ENCODE measurements at regions not wholly inside any gene's neighbourhood (a gene's known extent, or its start where the extent isn't known, plus 50 kb on each side); places are given as distances from the start of the nearest gene placed in this dataset.
A peak's percentile ranks its signal among the peaks of the same experiment; 100 is the strongest.

GRCh38 chr16:20242568-20243255 lies 84.6 kb downstream of the GP2 start:
- Histone ChIP-seq H3K27me3 (replicated peaks in 2 of 5; ENCODE audit: control insufficient read depth in 4 of 5, insufficient read depth in 5 of 5, low read length in 4 of 5) (peaks cover 0 to 3% (median 0%) of the 10 kb centered on the region in 5 experiments), H3K27ac (ENCODE audit: insufficient read depth in 1 of 2, low read depth in 1 of 2, low read length in 2 of 2, poor library complexity in 1 of 2, severe bottlenecking in 2 of 2) (no peak overlapping the region), H3K9me3 (ENCODE audit: control extremely low read depth in 1 of 5, control insufficient read depth in 4 of 5, insufficient read depth in 2 of 5, low read depth in 1 of 5, low read length in 4 of 5) (no peaks in the 10 kb centered on the region), H3K36me3 (ENCODE audit: control insufficient read depth in 4 of 4, insufficient read depth in 4 of 4, low read length in 3 of 4) (no peaks in the 10 kb centered on the region), H3K4me3 (ENCODE audit: control insufficient read depth in 1 of 7, extremely low read depth in 1 of 7, insufficient read depth in 4 of 7, low read depth in 2 of 7, low read length in 6 of 7) (no peak overlapping the region), H3K4me1 (ENCODE audit: control extremely low read depth in 1 of 4, control insufficient read depth in 4 of 4, insufficient read depth in 4 of 4, low read length in 3 of 4) (peaks cover 0 to 16% (median 3%) of the 10 kb centered on the region in 4 experiments)
- DNase-seq, result no peak
- POLR2A ChIA-PET, result no interaction called here
- whole genome bisulfite sequencing (ENCODE audit: insufficient coverage), result 50% methylated on average over 2 of the region's 3 CpGs
- CTCF ChIA-PET, result no interaction called here

GRCh38 chr16:20241321-20241720 lies 86.0 kb downstream of the GP2 start:
- peaks cover 0 to 3% (median 0%) of the 10 kb centered on the region in 5 experiments for H3K27me3 ChIP-seq (replicated peaks in 2 of 5; ENCODE audit: control insufficient read depth in 4 of 5, insufficient read depth in 5 of 5, low read length in 4 of 5)
- H3K4me3 ChIP-seq (ENCODE audit: control insufficient read depth in 1 of 7, extremely low read depth in 1 of 7, insufficient read depth in 4 of 7, low read depth in 2 of 7, low read length in 6 of 7), result no peak overlapping the region
- 60% methylated on average over 2 of the region's 2 CpGs for WGBS (ENCODE audit: insufficient coverage)
- H3K36me3 ChIP-seq (ENCODE audit: control insufficient read depth in 4 of 4, insufficient read depth in 4 of 4, low read length in 3 of 4), result no peaks in the 10 kb centered on the region
- DNase-seq, result peak in 1 of 3 donors; percentile 1
- H3K4me1 ChIP-seq (ENCODE audit: control extremely low read depth in 1 of 4, control insufficient read depth in 4 of 4, insufficient read depth in 4 of 4, low read length in 3 of 4), result peaks cover 0 to 16% (median 3%) of the 10 kb centered on the region in 4 experiments
- H3K9me3 ChIP-seq (ENCODE audit: control extremely low read depth in 1 of 5, control insufficient read depth in 4 of 5, insufficient read depth in 2 of 5, low read depth in 1 of 5, low read length in 4 of 5), result no peaks in the 10 kb centered on the region
- POLR2A ChIA-PET, result no interaction called here
- CTCF ChIA-PET, result no interaction called here
- no peak overlapping the region for H3K27ac ChIP-seq (ENCODE audit: insufficient read depth in 1 of 2, low read depth in 1 of 2, low read length in 2 of 2, poor library complexity in 1 of 2, severe bottlenecking in 2 of 2)

- H3K9me3 ChIP-seq (ENCODE audit: control extremely low read depth in 1 of 5, control insufficient read depth in 4 of 5, insufficient read depth in 2 of 5, low read depth in 1 of 5, low read length in 4 of 5), result no peaks in the 10 kb centered on the region
- H3K36me3 ChIP-seq (ENCODE audit: control insufficient read depth in 4 of 4, insufficient read depth in 4 of 4, low read length in 3 of 4), result no peaks in the 10 kb centered on the region
- 56% methylated on average over 3 of the region's 7 CpGs for WGBS (ENCODE audit: insufficient coverage)
- no peak overlapping the region for H3K4me3 ChIP-seq (ENCODE audit: control insufficient read depth in 1 of 7, extremely low read depth in 1 of 7, insufficient read depth in 4 of 7, low read depth in 2 of 7, low read length in 6 of 7)
- no peak for DNase-seq
- no peak overlapping the region for H3K27ac ChIP-seq (ENCODE audit: insufficient read depth in 1 of 2, low read depth in 1 of 2, low read length in 2 of 2, poor library complexity in 1 of 2, severe bottlenecking in 2 of 2)
- H3K27me3 ChIP-seq (replicated peaks in 2 of 5; ENCODE audit: control insufficient read depth in 4 of 5, insufficient read depth in 5 of 5, low read length in 4 of 5), result peaks cover 0 to 8% (median 3%) of the 10 kb centered on the region in 5 experiments
- H3K4me1 ChIP-seq (ENCODE audit: control extremely low read depth in 1 of 4, control insufficient read depth in 4 of 4, insufficient read depth in 4 of 4, low read length in 3 of 4), result no peaks in the 10 kb centered on the region
- POLR2A ChIA-PET, result no interaction called here
- CTCF ChIA-PET, result no interaction called here
Observed at GRCh38 chr16:20236579-20237289, 90.6 kb downstream of the GP2 start.

- no peak for DNase-seq
- no peaks in the 10 kb centered on the region for H3K4me1 ChIP-seq (ENCODE audit: control extremely low read depth in 1 of 4, control insufficient read depth in 4 of 4, insufficient read depth in 4 of 4, low read length in 3 of 4)
- ChIA-PET CTCF (no interaction called here), POLR2A (no interaction called here)
- WGBS (ENCODE audit: insufficient coverage), result 100% methylated on average over 2 of the region's 4 CpGs
- H3K9me3 ChIP-seq (ENCODE audit: control extremely low read depth in 1 of 5, control insufficient read depth in 4 of 5, insufficient read depth in 2 of 5, low read depth in 1 of 5, low read length in 4 of 5), result peaks cover 0 to 3% (median 0%) of the 10 kb centered on the region in 5 experiments
- H3K27ac ChIP-seq (ENCODE audit: insufficient read depth in 1 of 2, low read depth in 1 of 2, low read length in 2 of 2, poor library complexity in 1 of 2, severe bottlenecking in 2 of 2), result no peak overlapping the region
- H3K4me3 ChIP-seq (ENCODE audit: control insufficient read depth in 1 of 7, extremely low read depth in 1 of 7, insufficient read depth in 4 of 7, low read depth in 2 of 7, low read length in 6 of 7), result no peak overlapping the region
- no peaks in the 10 kb centered on the region for H3K36me3 ChIP-seq (ENCODE audit: control insufficient read depth in 4 of 4, insufficient read depth in 4 of 4, low read length in 3 of 4)
- H3K27me3 ChIP-seq (replicated peaks in 2 of 5; ENCODE audit: control insufficient read depth in 4 of 5, insufficient read depth in 5 of 5, low read length in 4 of 5), result peaks cover 0 to 13% (median 2%) of the 10 kb centered on the region in 5 experiments
Observed at GRCh38 chr16:20225228-20225733, 102.0 kb downstream of the GP2 start.

GRCh38 chr16:20221208-20221607 lies 106.1 kb downstream of the GP2 start:
- CTCF ChIA-PET, result no interaction called here
- H3K36me3 ChIP-seq (ENCODE audit: control insufficient read depth in 4 of 4, insufficient read depth in 4 of 4, low read length in 3 of 4), result no peaks in the 10 kb centered on the region
- peaks cover 0 to 23% (median 2%) of the 10 kb centered on the region in 5 experiments for H3K27me3 ChIP-seq (replicated peaks in 2 of 5; ENCODE audit: control insufficient read depth in 4 of 5, insufficient read depth in 5 of 5, low read length in 4 of 5)
- DNase-seq, result no peak
- 84% methylated on average over 5 of the region's 6 CpGs for WGBS (ENCODE audit: insufficient coverage)
- H3K4me3 ChIP-seq (ENCODE audit: control insufficient read depth in 1 of 7, extremely low read depth in 1 of 7, insufficient read depth in 4 of 7, low read depth in 2 of 7, low read length in 6 of 7), result no peak overlapping the region
- peaks cover 0 to 2% (median 0%) of the 10 kb centered on the region in 5 experiments for H3K9me3 ChIP-seq (ENCODE audit: control extremely low read depth in 1 of 5, control insufficient read depth in 4 of 5, insufficient read depth in 2 of 5, low read depth in 1 of 5, low read length in 4 of 5)
- no peak overlapping the region for H3K27ac ChIP-seq (ENCODE audit: insufficient read depth in 1 of 2, low read depth in 1 of 2, low read length in 2 of 2, poor library complexity in 1 of 2, severe bottlenecking in 2 of 2)
- no peaks in the 10 kb centered on the region for H3K4me1 ChIP-seq (ENCODE audit: control extremely low read depth in 1 of 4, control insufficient read depth in 4 of 4, insufficient read depth in 4 of 4, low read length in 3 of 4)
- POLR2A ChIA-PET, result no interaction called here

GRCh38 chr16:20218093-20218492 lies 109.2 kb downstream of the GP2 start:
- peaks cover 0 to 25% (median 2%) of the 10 kb centered on the region in 5 experiments for H3K27me3 ChIP-seq (replicated peaks in 2 of 5; ENCODE audit: control insufficient read depth in 4 of 5, insufficient read depth in 5 of 5, low read length in 4 of 5)
- no peaks in the 10 kb centered on the region for H3K9me3 ChIP-seq (ENCODE audit: control extremely low read depth in 1 of 5, control insufficient read depth in 4 of 5, insufficient read depth in 2 of 5, low read depth in 1 of 5, low read length in 4 of 5)
- ChIA-PET CTCF (no interaction called here), POLR2A (no interaction called here)
- no peak overlapping the region for H3K27ac ChIP-seq (ENCODE audit: insufficient read depth in 1 of 2, low read depth in 1 of 2, low read length in 2 of 2, poor library complexity in 1 of 2, severe bottlenecking in 2 of 2)
- no peaks in the 10 kb centered on the region for H3K36me3 ChIP-seq (ENCODE audit: control insufficient read depth in 4 of 4, insufficient read depth in 4 of 4, low read length in 3 of 4)
- no peak overlapping the region for H3K4me3 ChIP-seq (ENCODE audit: control insufficient read depth in 1 of 7, extremely low read depth in 1 of 7, insufficient read depth in 4 of 7, low read depth in 2 of 7, low read length in 6 of 7)
- no peaks in the 10 kb centered on the region for H3K4me1 ChIP-seq (ENCODE audit: control extremely low read depth in 1 of 4, control insufficient read depth in 4 of 4, insufficient read depth in 4 of 4, low read length in 3 of 4)
- no peak for DNase-seq
- no CpG with 5 or more reads among the region's 1 CpG for WGBS (ENCODE audit: insufficient coverage)

GRCh38 chr16:20216591-20217217 lies 110.6 kb downstream of the GP2 start:
- Histone ChIP-seq H3K4me3 (ENCODE audit: control insufficient read depth in 1 of 7, extremely low read depth in 1 of 7, insufficient read depth in 4 of 7, low read depth in 2 of 7, low read length in 6 of 7) (no peak overlapping the region), H3K36me3 (ENCODE audit: control insufficient read depth in 4 of 4, insufficient read depth in 4 of 4, low read length in 3 of 4) (no peaks in the 10 kb centered on the region), H3K27ac (ENCODE audit: insufficient read depth in 1 of 2, low read depth in 1 of 2, low read length in 2 of 2, poor library complexity in 1 of 2, severe bottlenecking in 2 of 2) (no peak overlapping the region), H3K27me3 (replicated peaks in 2 of 5; ENCODE audit: control insufficient read depth in 4 of 5, insufficient read depth in 5 of 5, low read length in 4 of 5) (peaks cover 0 to 20% (median 0%) of the 10 kb centered on the region in 5 experiments), H3K9me3 (ENCODE audit: control extremely low read depth in 1 of 5, control insufficient read depth in 4 of 5, insufficient read depth in 2 of 5, low read depth in 1 of 5, low read length in 4 of 5) (no peaks in the 10 kb centered on the region), H3K4me1 (ENCODE audit: control extremely low read depth in 1 of 4, control insufficient read depth in 4 of 4, insufficient read depth in 4 of 4, low read length in 3 of 4) (no peaks in the 10 kb centered on the region)
- 53% methylated on average over 13 of the region's 15 CpGs for WGBS (ENCODE audit: insufficient coverage)
- no peak for DNase-seq
- ChIA-PET CTCF (no interaction called here), POLR2A (no interaction called here)
